ENCODE measurements at regions not wholly inside any gene's neighbourhood (a gene's known extent, or its start where the extent isn't known, plus 50 kb on each side); places are given as distances from the start of the nearest gene placed in this dataset.

DNA sequence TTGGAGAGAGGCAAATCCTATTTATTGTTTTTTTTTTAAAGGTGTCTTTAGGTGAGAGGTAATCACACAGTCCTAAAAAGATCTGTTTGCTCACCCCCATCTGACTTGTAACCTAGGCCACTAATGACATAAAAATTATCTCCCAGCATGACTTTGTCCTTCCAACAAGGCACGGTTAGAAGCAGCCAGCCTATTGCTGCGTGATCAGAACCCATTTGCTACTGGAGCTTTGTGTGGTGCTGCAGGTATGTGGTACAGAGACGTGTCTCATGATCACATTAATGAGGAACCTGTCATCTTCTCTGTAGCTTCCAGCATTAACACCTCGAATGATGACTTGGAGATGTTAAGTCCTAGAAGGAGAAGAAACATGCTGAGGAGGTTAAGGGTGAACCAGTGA lies 555.8 kb upstream of the TLE4 start:
- no peak for DNase-seq (ENCODE audit: low spot score)

- no peak for DNase-seq (ENCODE audit: low spot score)
Measured at GRCh38 chr9:79020276-79020675, 551.5 kb upstream of the TLE4 start.

DNA sequence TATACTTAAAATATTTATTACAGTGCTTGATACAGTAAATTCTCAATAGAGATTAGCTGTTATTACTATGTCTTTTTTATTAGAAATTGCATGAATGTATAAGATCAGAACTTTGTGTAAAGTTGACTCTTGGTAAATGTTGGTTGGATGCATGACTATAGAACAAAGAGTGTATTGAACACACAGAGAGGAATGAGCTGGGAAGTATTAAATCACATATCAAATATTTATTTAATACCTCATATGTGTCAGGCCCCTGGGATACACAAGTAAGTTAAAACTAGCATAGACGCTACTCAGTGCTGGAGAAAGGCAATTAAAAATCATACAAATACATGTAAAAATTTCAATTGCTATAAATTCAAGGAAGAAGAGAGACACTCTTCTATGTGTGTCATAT lies 550.7 kb upstream of the TLE4 start:
- no peak for DNase-seq (ENCODE audit: low spot score)

GRCh38 chr9:79023134-79023580 lies 548.6 kb upstream of the TLE4 start:
- DNase-seq (ENCODE audit: low spot score): no peak

DNA sequence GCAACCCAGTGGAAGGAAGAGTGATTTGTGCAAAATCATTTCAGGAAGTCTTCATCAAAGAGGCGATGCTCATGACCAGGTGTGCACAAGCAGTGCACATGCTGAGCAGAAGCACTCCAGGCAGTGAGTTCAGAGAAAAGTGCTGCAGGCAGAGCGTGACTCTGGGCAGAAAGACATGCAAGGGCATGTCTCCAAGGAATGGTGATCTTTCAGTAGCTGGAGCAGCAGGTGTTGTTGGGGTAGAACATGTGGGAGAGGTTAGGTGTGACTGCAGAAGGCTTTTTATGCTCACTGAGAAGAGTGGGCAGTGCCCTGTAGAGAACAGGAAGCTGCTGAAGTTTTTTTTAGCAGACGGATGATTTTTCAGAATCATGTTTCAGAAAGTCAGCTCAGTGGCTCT lies 545.4 kb upstream of the TLE4 start:
- no peak for DNase-seq (ENCODE audit: low spot score)

- DNase-seq (ENCODE audit: low spot score): no peak
Measured at GRCh38 chr9:79028101-79028500, 543.7 kb upstream of the TLE4 start.

- DNase-seq (ENCODE audit: low spot score): no peak
Measured at GRCh38 chr9:79034583-79034982, 537.2 kb upstream of the TLE4 start.

GRCh38 chr9:79037338-79037737 lies 534.4 kb upstream of the TLE4 start:
- DNase-seq (ENCODE audit: low spot score): no peak

- no peak for DNase-seq (ENCODE audit: low spot score)
Measured at GRCh38 chr9:79040671-79041070, 531.1 kb upstream of the TLE4 start.

DNA sequence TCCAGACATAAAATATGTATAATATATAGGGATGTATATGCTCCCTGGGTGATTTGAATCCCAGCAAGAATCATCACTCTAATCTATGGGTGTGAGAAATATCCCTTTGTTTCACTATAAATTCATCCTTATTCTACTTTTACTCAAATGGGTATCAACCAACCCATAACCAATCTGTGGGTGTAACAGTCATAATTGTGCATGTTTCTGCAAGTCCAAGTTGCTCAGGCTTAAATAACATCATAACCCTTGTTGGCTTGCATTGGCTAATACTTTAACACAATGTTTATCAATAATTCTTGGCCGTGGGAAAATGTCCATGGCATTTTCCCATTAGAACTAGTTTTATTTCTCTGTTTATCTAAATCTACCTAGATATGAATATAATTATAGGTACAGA lies 530.5 kb upstream of the TLE4 start:
- DNase-seq (ENCODE audit: low spot score): no peak

DNA sequence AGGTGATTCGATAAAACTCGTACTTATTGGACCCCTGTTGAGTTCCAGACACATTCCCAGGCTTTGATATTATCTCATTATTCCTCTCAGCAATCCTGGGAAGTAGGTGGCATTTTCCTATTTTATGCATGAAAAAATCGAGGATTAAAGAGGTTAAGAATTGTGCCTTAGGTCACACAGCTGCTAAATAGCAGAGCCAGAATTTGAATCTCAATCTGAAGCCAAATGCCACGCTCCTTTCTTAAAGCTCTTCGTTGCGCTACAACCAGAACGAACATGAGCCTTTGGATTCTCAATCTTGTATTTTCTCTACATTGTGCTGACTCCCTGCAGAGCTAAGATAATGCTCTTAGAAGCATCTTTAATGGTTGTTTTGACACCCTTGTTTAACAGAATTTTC lies 527.8 kb upstream of the TLE4 start:
- no peak for DNase-seq (ENCODE audit: low spot score)

DNA sequence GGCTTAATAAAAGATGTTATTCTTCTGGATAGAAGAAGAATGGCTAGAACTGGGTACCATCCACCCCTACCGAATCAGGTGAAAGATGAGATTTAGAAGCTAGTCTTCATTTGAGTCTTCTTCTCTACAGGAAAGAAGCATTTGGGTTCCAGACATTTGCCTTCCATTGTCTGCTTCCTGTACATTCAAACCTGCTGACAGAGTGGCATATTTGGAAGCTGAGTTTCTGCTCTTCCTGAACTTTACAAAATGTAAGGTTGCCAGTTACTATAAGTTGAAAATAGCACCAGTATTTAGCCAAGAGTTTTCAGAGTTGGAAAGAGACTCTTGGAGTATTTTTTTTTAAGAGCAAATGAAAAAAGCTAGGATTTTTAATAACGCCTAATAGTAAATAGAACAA lies 525.4 kb upstream of the TLE4 start:
- DNase-seq (ENCODE audit: low spot score): no peak

- no peak for DNase-seq (ENCODE audit: low spot score)
Measured at GRCh38 chr9:79049371-79049770, 522.4 kb upstream of the TLE4 start.

DNA sequence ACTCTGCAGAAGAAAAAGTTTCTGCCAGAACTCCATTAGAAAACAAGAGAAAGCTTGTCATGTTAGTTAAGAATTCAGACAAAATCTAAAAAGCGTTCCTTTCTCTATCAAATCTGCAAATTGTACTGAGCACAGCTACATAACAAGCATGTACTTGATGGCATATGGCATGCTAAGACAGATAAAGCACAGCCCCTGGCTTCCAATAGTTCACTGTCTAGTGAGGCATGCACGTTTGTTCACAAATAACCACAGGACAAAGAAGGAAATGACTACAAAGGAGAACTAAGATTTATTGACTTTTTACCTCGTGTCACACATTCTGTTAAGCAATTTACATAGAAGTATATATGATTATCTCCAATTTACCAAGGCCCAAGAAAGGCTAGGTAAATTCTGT lies 518.2 kb upstream of the TLE4 start:
- no peak for DNase-seq (ENCODE audit: low spot score)

- no peak for DNase-seq (ENCODE audit: low spot score)
Measured at GRCh38 chr9:79054500-79054899, 517.3 kb upstream of the TLE4 start.

DNA sequence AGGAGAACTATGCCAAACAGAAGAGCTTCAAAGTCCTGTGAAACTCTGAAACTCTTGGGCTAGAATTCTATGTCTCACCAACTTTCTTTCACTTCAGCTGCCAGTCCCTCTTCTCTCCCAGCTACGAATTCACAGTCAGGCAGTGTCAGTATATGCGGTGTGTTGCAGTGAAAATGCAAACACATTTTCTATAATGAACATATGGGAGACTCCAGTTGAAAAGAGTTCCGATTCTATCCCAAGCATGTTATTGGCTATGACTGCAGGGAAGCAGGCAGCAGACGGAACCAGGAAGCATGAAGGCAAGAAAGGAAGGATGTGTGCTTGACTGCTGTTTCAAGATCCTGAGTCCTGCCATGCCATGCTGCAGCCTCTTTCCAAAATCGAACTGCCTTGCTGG lies 515.7 kb upstream of the TLE4 start:
- DNase-seq (ENCODE audit: low spot score): no peak

- DNase-seq (ENCODE audit: low spot score): no peak
Measured at GRCh38 chr9:79057576-79057975, 514.2 kb upstream of the TLE4 start.

GRCh38 chr9:79060766-79061165 lies 511.0 kb upstream of the TLE4 start:
- no peak for DNase-seq (ENCODE audit: low spot score)

DNA sequence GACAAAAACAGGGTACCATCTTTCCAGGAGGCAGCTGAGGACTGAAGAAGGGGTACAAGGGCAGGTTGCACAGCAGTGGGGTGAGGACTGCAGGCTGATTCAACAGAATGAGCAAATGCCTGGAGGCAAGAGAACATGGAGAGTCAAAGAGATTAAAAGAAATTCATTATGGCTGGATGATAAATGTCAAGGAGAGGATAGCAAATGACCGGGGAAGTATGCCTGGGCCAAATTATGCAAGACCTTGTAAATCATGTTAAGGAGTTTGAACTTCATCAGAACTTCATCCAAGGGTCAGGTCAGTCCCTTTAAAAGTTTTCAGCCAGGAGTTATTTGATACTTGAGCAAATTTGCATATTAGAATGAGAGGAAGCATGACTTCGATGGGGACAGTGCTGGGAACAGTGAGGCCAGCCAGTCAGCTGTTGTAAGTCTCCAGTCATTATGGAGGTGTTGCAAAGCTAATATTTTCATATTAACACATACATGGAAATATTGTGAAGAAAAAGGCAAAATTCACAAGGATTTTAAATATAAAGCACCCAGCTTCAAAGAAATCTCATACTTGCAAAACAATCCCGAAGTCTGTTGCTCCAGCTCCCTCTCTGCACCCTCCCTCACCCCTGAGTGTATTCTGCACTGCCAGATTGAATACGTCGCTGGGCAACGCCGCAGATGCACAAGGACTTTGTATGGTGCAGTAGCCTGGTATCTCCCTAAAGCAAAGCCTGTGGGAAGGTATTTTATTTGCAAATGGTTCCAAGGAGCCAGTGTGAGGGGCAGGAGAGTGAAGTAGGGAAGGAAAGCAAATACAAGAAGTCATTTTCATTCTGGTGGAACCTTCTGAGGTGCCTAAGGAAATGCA lies 509.8 kb upstream of the TLE4 start:
- DNase-seq (ENCODE audit: low spot score): no peak

GRCh38 chr9:79073201-79073600 lies 498.6 kb upstream of the TLE4 start:
- no peak for DNase-seq (ENCODE audit: low spot score)

- no peak for DNase-seq (ENCODE audit: low spot score)
Measured at GRCh38 chr9:79080536-79080935, 491.2 kb upstream of the TLE4 start.

DNA sequence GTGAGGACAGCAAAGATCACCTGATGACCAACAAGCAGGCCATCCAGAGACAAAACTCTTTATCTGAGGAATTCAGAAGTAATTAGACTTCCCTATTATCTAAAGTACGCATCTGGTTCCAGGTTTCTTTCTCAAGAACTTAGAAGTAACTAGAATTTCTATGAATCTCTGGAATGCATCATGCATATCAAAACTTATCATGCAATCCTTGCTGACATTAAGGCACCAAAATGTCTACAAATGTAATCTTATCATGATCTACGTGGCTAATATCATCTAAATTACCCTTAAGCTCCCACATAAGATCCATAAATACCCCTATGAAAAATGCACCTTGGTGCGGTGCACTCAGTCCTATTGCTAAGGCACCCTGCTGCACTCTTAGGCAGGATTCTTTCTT lies 488.1 kb upstream of the TLE4 start:
- DNase-seq (ENCODE audit: low spot score): no peak

GRCh38 chr9:79087133-79087532 lies 484.6 kb upstream of the TLE4 start:
- DNase-seq (ENCODE audit: low spot score): no peak

- no peak for DNase-seq (ENCODE audit: low spot score)
Measured at GRCh38 chr9:79089054-79089560, 482.7 kb upstream of the TLE4 start.

Measured in ecto neural progenitor cell (in vitro differentiated cells).